ENCODE measurements at regions not wholly inside any gene's neighbourhood (a gene's known extent, or its start where the extent isn't known, plus 50 kb on each side); places are given as distances from the start of the nearest gene placed in this dataset.

DNA sequence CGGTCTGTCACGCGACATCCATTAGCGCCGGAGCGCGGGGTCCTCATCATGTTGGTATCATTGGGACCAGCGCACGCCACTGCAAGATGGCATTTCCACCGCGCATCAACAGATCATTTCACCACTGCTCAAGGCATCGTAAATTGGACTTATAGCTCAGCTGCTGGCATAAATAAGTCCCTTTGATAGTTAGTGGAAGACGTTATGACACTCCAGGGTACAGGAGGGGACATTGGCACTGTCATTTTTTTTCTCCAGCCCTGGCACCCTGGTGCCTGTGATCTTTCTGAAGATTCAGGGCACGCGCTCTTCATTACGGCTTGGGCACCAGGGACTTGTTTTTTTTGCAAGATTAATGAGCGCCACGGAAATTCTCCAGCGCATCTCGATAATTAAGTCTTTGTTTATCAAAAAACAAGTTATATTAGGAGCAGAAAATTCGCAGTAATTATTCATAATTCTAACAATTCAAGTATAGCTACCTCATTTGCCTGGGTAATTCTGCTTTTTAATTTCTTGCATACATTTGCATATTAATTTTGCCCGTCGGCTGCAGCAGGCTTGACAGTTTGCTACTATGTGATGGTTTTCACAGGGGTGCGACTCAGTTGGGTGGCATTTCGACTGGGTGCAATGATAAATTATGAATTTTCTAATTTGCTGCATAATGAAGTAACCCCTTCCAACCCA, 167.7 kb downstream of the VRK1 start:
- no peak for TF ChIP-seq CTCF (IDR thresholded peaks at IDR 0.05)
- no peak for TF ChIP-seq POLR2A (IDR thresholded peaks at IDR 0.05)
